Lower leg skin (tissue), 3 donors: ENCODE measurements at regions not wholly inside any gene's neighbourhood (a gene's known extent, or its start where the extent isn't known, plus 50 kb on each side); places are given as distances from the start of the nearest gene placed in this dataset.

Source experiments
- CTCF ChIP-seq, 3 donors: fragments of 450-650 bp; IDR thresholded peaks; one replicate each; pipeline ENCODE4 v1.5.1; 2016; ENCODE audit warnings: antibody characterized with exemption in 3 of 3, mild to moderate bottlenecking in 3 of 3, moderate library complexity in 2 of 3
- POLR2A ChIP-seq, 2 donors: fragments of 450-650 bp; IDR thresholded peaks; one replicate each; pipeline ENCODE4 v1.6.1; 2016 to 2017; ENCODE audit warnings: antibody characterized with exemption in 2 of 2, mild to moderate bottlenecking in 1 of 2, moderate library complexity in 1 of 2

- TF ChIP-seq CTCF (IDR thresholded peaks at IDR 0.05) (no peak), POLR2A (IDR thresholded peaks at IDR 0.05) (no peak)
Measured at GRCh38 chr5:67816456-67816855, 399.1 kb upstream of the PIK3R1 start.
